ENCODE measurements at regions not wholly inside any gene's neighbourhood (a gene's known extent, or its start where the extent isn't known, plus 50 kb on each side); places are given as distances from the start of the nearest gene placed in this dataset.

DNA sequence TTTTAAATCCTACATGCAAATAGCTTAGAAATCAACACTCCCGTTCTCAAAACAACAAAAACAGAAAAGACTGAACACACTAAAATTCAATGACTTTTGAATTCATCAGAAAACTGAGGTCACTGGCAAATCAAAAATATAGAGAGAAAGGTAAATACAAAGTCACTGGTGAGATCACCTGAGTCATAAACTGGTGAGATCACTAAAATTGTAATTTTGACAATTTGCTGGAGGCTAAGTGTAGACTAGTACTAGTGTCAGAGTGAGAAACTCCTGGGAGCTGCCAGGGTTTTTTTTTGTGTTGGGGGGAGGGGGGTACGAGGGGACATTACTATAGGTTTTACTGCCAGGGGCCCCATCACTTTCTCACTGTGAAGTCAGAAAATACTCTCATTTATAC lies 1876.0 kb upstream of the CELF4 start:
- TF ChIP-seq, protein P1, sequence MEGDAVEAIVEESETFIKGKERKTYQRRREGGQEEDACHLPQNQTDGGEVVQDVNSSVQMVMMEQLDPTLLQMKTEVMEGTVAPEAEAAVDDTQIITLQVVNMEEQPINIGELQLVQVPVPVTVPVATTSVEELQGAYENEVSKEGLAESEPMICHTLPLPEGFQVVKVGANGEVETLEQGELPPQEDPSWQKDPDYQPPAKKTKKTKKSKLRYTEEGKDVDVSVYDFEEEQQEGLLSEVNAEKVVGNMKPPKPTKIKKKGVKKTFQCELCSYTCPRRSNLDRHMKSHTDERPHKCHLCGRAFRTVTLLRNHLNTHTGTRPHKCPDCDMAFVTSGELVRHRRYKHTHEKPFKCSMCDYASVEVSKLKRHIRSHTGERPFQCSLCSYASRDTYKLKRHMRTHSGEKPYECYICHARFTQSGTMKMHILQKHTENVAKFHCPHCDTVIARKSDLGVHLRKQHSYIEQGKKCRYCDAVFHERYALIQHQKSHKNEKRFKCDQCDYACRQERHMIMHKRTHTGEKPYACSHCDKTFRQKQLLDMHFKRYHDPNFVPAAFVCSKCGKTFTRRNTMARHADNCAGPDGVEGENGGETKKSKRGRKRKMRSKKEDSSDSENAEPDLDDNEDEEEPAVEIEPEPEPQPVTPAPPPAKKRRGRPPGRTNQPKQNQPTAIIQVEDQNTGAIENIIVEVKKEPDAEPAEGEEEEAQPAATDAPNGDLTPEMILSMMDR (IDR thresholded peaks at IDR 0.05): no peak
- TF ChIP-seq EZH2phosphoT487 (IDR thresholded peaks at IDR 0.05): no peak
